Peyer's patch (tissue), 4 donors: ENCODE measurements at regions not wholly inside any gene's neighbourhood (a gene's known extent, or its start where the extent isn't known, plus 50 kb on each side); places are given as distances from the start of the nearest gene placed in this dataset.

Experiments
- DNase-seq, 3 donors: peaks; one replicate each; pipeline ENCODE4 v3.0.0-alpha.2; 2017 to 2019
- H3K27ac ChIP-seq, 4 donors: fragments of 200-600 bp; sonication (generic); one replicate each; pipeline ENCODE4 v1.5.1; 2016 to 2019
- H3K27me3 ChIP-seq, 2 donors: fragments of 200-600 bp; sonication (generic); one replicate each; pipeline ENCODE4 v1.5.1; 2019
- H3K36me3 ChIP-seq, 3 donors: fragments of 200-600 bp; sonication (generic); one replicate each; pipeline ENCODE4 v1.5.1; 2016 to 2019
- H3K4me1 ChIP-seq, 4 donors: fragments of 200-600 bp; sonication (generic); one replicate each; pipeline ENCODE4 v1.5.1; 2016 to 2019
- H3K4me3 ChIP-seq, 4 donors: fragments of 200-600 bp; sonication (generic); 1 replicate in 3 of 4; 2 replicates in 1 of 4; pipeline ENCODE4 v1.5.1; 2016 to 2019; ENCODE audit warnings: mild to moderate bottlenecking in 1 of 4
- H3K9me3 ChIP-seq, 4 donors: fragments of 200-600 bp; sonication (generic); one replicate each; pipeline ENCODE4 v1.5.1; 2016 to 2019; ENCODE audit warnings: mild to moderate bottlenecking in 1 of 4
- POLR2A ChIP-seq, 2 donors: fragments of 450-650 bp; IDR thresholded peaks; one replicate each; pipeline ENCODE4 v1.5.1; 2017; ENCODE audit warnings: antibody characterized with exemption in 2 of 2, mild to moderate bottlenecking in 2 of 2, moderate library complexity in 2 of 2
- TF ChIP-seq, protein P1 (sequence below), 6 experiments: fragments of 450-650 bp in 4 of 6; fragments of 200-600 bp in 2 of 6; sonication (generic) in 1 of 6; IDR thresholded peaks; one replicate each; pipeline ENCODE4 v1.5.1; 2017 to 2019; ENCODE audit warnings: antibody characterized with exemption in 6 of 6, mild to moderate bottlenecking in 3 of 6, moderate library complexity in 1 of 6

GRCh38 chr9:129237803-129238202 lies 59.7 kb upstream of the IER5L start:
- H3K4me3 ChIP-seq = no peak overlapping the region
- peak overlapping the region in 3 of 4 donors; percentile 17 to 52 (median 48) for H3K27ac ChIP-seq
- DNase-seq = peak in 1 of 3 donors; percentile 31
- no peaks in the 10 kb centered on the region for H3K36me3 ChIP-seq
- TF ChIP-seq POLR2A (IDR thresholded peaks at IDR 0.05) = no peak
- TF ChIP-seq, protein P1, sequence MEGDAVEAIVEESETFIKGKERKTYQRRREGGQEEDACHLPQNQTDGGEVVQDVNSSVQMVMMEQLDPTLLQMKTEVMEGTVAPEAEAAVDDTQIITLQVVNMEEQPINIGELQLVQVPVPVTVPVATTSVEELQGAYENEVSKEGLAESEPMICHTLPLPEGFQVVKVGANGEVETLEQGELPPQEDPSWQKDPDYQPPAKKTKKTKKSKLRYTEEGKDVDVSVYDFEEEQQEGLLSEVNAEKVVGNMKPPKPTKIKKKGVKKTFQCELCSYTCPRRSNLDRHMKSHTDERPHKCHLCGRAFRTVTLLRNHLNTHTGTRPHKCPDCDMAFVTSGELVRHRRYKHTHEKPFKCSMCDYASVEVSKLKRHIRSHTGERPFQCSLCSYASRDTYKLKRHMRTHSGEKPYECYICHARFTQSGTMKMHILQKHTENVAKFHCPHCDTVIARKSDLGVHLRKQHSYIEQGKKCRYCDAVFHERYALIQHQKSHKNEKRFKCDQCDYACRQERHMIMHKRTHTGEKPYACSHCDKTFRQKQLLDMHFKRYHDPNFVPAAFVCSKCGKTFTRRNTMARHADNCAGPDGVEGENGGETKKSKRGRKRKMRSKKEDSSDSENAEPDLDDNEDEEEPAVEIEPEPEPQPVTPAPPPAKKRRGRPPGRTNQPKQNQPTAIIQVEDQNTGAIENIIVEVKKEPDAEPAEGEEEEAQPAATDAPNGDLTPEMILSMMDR (IDR thresholded peaks at IDR 0.05) = no peak
- H3K27me3 ChIP-seq = no peaks in the 10 kb centered on the region
- no peaks in the 10 kb centered on the region for H3K9me3 ChIP-seq
- no peaks in the 10 kb centered on the region for H3K4me1 ChIP-seq

DNA sequence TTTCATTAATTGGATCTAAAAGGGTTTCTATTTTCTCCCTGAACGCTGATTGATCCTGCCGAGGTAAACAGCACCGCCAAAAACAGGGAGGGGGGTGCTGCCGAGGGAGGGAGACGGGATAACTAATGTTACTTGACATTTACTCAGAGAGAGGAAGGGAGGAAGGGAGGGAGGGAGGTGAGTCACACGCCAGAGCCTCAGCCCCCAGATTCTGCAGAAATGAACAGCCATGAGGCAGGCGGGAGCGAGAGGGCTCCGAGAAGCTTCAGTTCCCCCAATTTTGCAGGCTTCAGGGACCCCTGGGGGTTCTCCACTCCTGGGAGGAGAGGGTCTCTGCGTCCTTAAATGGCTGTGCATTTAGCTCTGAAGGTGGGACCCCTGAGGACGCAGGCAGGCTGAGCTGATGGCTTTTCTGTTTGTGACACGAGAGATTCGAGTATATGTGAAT lies 59.1 kb upstream of the IER5L start:
- H3K36me3 ChIP-seq = no peaks in the 10 kb centered on the region
- no peaks in the 10 kb centered on the region for H3K27me3 ChIP-seq
- H3K9me3 ChIP-seq = no peaks in the 10 kb centered on the region
- H3K27ac ChIP-seq = peak overlapping the region; percentile 17 to 62 (median 40)
- no peaks in the 10 kb centered on the region for H3K4me1 ChIP-seq
- peak overlapping the region in 2 of 4 donors; percentile 4 to 7 for H3K4me3 ChIP-seq
- TF ChIP-seq, protein P1 (IDR thresholded peaks at IDR 0.05) = no peak
- TF ChIP-seq POLR2A (IDR thresholded peaks at IDR 0.05) = no peak
- DNase-seq = peak in 1 of 3 donors; percentile 42

DNA sequence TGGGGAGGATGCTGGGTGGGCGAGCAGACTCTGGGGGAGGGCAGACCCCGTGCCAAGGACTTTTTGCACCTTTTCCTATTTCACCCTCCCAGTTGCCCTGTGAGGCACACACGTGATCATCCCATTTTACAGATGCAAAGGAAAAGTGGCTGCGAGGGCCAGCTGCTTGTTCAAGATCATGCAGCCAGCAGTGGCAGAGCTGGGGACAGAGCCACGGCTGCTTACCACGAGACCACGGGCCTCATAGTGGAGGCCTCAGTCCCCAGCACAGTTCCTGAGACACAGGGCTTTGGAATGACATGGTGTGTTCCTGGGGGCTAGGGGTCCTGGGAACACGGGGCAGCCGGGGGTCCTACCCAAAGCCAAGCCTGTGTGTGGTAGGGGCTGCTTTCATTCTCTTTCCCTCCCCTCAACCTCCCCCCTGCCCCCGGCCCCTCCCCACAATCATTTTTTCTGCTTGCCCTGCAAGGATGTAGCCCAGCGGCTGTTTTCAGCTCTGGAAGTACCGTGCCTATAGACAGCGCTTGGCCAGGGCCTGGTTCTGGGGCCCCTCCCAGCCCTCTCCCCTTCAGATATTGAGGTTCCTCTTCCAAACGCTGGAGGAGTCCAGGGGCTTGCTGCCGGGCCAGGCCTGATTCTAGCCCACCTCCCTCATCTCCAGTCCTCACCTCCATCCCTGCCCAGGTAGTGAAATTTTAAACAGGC lies 58.5 kb upstream of the IER5L start:
- Histone ChIP-seq H3K27ac (peak overlapping the region; percentile 17 to 62 (median 40)), H3K27me3 (no peaks in the 10 kb centered on the region), H3K36me3 (no peaks in the 10 kb centered on the region), H3K4me3 (peak overlapping the region in 3 of 4 donors; percentile 11 to 21 (median 21)), H3K4me1 (no peaks in the 10 kb centered on the region), H3K9me3 (no peaks in the 10 kb centered on the region)
- peak in 1 of 3 donors; percentile 30 for DNase-seq
- TF ChIP-seq, protein P1 (IDR thresholded peaks at IDR 0.05) = no peak
- no peak for TF ChIP-seq POLR2A (IDR thresholded peaks at IDR 0.05)

DNA sequence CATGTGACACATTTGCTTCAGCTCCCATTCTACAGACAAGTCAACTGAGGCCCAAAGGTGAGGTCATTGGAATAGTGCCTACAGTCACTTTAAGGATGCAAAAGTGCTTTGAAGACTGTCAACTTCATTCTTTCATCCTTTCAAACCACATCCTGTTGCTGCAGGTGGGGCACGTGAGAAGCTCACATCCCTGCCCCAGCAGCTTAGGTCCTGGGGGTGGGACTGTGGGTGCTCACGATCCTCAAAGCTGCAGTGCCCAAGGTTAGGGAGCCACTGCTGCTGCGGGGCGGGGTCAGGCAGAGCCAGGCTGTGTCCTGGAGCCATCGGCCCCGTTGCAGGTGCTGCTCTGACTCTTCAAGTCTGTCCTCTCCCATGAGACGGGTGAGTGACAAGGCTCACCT lies 57.9 kb upstream of the IER5L start:
- Histone ChIP-seq H3K4me3 (peak overlapping the region in 3 of 4 donors; percentile 11 to 21 (median 21)), H3K9me3 (no peaks in the 10 kb centered on the region), H3K27ac (peak overlapping the region; percentile 17 to 62 (median 40)), H3K36me3 (no peaks in the 10 kb centered on the region), H3K4me1 (no peaks in the 10 kb centered on the region), H3K27me3 (no peaks in the 10 kb centered on the region)
- DNase-seq = peak; percentile 51 to 83 (median 66)
- TF ChIP-seq, protein P1 (IDR thresholded peaks at IDR 0.05) = no peak
- TF ChIP-seq POLR2A (IDR thresholded peaks at IDR 0.05) = peak in 1 of 2 donors; percentile 33

- peak in 1 of 3 donors; percentile 34 for DNase-seq
- H3K4me3 ChIP-seq = no peak overlapping the region
- TF ChIP-seq POLR2A (IDR thresholded peaks at IDR 0.05) = no peak
- TF ChIP-seq, protein P1 (IDR thresholded peaks at IDR 0.05) = no peak
- no peaks in the 10 kb centered on the region for H3K27me3 ChIP-seq
- no peaks in the 10 kb centered on the region for H3K9me3 ChIP-seq
- H3K36me3 ChIP-seq = no peaks in the 10 kb centered on the region
- peak overlapping the region in 2 of 4 donors; percentile 52 to 62 for H3K27ac ChIP-seq
- H3K4me1 ChIP-seq = no peaks in the 10 kb centered on the region
Observed at GRCh38 chr9:129235041-129235930, 57.2 kb upstream of the IER5L start.
